ENCODE measurements at regions not wholly inside any gene's neighbourhood (a gene's known extent, or its start where the extent isn't known, plus 50 kb on each side); places are given as distances from the start of the nearest gene placed in this dataset.

- TF ChIP-seq EZH2 (IDR thresholded peaks at IDR 0.05; ENCODE audit: borderline replicate concordance, low read depth, low read length, severe bottlenecking) (no peak), CTCF (IDR thresholded peaks at IDR 0.05; ENCODE audit: borderline replicate concordance, extremely low read depth, low read length, poor library complexity, severe bottlenecking) (no peak)
Measured at GRCh38 chr15:87131067-87131466, 1051.4 kb downstream of the AGBL1 start.
